Gastroesophageal sphincter (tissue), 4 donors: ENCODE measurements at regions not wholly inside any gene's neighbourhood (a gene's known extent, or its start where the extent isn't known, plus 50 kb on each side); places are given as distances from the start of the nearest gene placed in this dataset.

Experiments used
- ATAC-seq: fragments of 150-250 bp; one replicate; pipeline ENCODE4 v1.9.1; 2016; ENCODE audit warnings: mild to moderate bottlenecking, moderate library complexity
- H3K27ac ChIP-seq, 4 donors: fragments of 200-600 bp; sonication (generic) in 3 of 4; 1 replicate in 3 of 4; 2 replicates in 1 of 4; pipeline ENCODE4 v1.5.1; 2016 to 2019
- H3K27me3 ChIP-seq: fragments of 200-600 bp; sonication (generic); one replicate; pipeline ENCODE4 v1.5.1; 2019
- H3K36me3 ChIP-seq, 2 donors: fragments of 200-600 bp; sonication (generic); one replicate each; pipeline ENCODE4 v1.5.1; 2019; ENCODE audit warnings: control low read depth in 1 of 2
- H3K4me1 ChIP-seq, 3 donors: fragments of 200-600 bp; sonication (generic); 1 replicate in 2 of 3; 2 replicates in 1 of 3; pipeline ENCODE4 v1.5.1; 2016 to 2019; ENCODE audit warnings: control low read depth in 2 of 3
- H3K4me3 ChIP-seq, 2 donors: fragments of 200-600 bp; sonication (generic); one replicate each; pipeline ENCODE4 v1.5.1; 2019; ENCODE audit warnings: mild to moderate bottlenecking in 1 of 2, moderate library complexity in 1 of 2
- H3K9me3 ChIP-seq, 3 donors: fragments of 200-600 bp; sonication (generic); one replicate each; pipeline ENCODE4 v1.5.1; 2017 to 2019; ENCODE audit warnings: control low read depth in 2 of 3
- EP300 ChIP-seq: sonication (generic); formaldehyde crosslinking; IDR thresholded peaks from one replicate; pipeline ENCODE4 v1.6.1; 2017; ENCODE audit warnings: antibody characterized with exemption, mild to moderate bottlenecking
- POLR2A ChIP-seq, 2 donors: fragments of 450-650 bp; IDR thresholded peaks; one replicate each; pipeline ENCODE4 v1.6.1; 2017; ENCODE audit warnings: antibody characterized with exemption in 2 of 2, mild to moderate bottlenecking in 2 of 2, moderate library complexity in 1 of 2
- POLR2AphosphoS5 ChIP-seq: sonication (generic); formaldehyde crosslinking; IDR thresholded peaks from one replicate; pipeline ENCODE4 v1.6.1; 2017; ENCODE audit warnings: antibody characterized with exemption
- WGBS, 2 donors: methylation state at CpG; one replicate each; pipeline ENCODE4 v1.1.5; 2018; ENCODE audit warnings: low coverage in 1 of 2; 5-methylcytosine and 5-hydroxymethylcytosine counted together
- TF ChIP-seq, protein P1 (sequence below), 4 experiments: fragments of 200-600 bp in 2 of 4; fragments of 450-650 bp in 2 of 4; sonication (generic) in 1 of 4; IDR thresholded peaks; one replicate each; pipeline ENCODE4 v1.5.1; 2017 to 2019; ENCODE audit warnings: antibody characterized with exemption in 4 of 4, mild to moderate bottlenecking in 2 of 4, moderate library complexity in 2 of 4

DNA sequence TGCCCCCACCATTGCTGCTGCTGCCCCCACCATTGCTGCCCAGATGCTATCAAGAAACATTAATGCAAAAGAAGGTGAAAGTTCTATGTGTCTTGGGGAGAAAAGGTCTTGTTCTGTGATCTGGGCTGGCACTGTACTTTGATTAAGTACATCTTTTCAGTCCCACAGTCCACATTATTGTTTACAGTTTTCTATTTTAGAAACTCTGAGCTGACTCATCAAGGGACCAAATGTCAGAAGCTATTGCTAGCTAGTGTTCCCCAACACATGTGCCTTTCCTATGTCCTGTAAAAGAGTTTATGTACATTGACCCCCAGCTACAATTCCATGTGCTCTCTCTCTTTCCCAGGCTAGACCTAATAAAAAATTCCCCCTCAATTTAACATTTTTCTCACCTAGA lies 264.7 kb upstream of the NECTIN3 start:
- H3K27me3 ChIP-seq, result no peaks in the 10 kb centered on the region
- no peaks in the 10 kb centered on the region for H3K36me3 ChIP-seq
- H3K4me1 ChIP-seq, result no peaks in the 10 kb centered on the region
- H3K27ac ChIP-seq, result no peak overlapping the region
- H3K9me3 ChIP-seq, result no peaks in the 10 kb centered on the region
- H3K4me3 ChIP-seq, result no peak overlapping the region
- TF ChIP-seq POLR2AphosphoS5 (no peak), EP300 (no peak), POLR2A (IDR thresholded peaks at IDR 0.05) (no peak)
- TF ChIP-seq, protein P1, sequence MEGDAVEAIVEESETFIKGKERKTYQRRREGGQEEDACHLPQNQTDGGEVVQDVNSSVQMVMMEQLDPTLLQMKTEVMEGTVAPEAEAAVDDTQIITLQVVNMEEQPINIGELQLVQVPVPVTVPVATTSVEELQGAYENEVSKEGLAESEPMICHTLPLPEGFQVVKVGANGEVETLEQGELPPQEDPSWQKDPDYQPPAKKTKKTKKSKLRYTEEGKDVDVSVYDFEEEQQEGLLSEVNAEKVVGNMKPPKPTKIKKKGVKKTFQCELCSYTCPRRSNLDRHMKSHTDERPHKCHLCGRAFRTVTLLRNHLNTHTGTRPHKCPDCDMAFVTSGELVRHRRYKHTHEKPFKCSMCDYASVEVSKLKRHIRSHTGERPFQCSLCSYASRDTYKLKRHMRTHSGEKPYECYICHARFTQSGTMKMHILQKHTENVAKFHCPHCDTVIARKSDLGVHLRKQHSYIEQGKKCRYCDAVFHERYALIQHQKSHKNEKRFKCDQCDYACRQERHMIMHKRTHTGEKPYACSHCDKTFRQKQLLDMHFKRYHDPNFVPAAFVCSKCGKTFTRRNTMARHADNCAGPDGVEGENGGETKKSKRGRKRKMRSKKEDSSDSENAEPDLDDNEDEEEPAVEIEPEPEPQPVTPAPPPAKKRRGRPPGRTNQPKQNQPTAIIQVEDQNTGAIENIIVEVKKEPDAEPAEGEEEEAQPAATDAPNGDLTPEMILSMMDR (IDR thresholded peaks at IDR 0.05), result no peak
- no peak for ATAC-seq

DNA sequence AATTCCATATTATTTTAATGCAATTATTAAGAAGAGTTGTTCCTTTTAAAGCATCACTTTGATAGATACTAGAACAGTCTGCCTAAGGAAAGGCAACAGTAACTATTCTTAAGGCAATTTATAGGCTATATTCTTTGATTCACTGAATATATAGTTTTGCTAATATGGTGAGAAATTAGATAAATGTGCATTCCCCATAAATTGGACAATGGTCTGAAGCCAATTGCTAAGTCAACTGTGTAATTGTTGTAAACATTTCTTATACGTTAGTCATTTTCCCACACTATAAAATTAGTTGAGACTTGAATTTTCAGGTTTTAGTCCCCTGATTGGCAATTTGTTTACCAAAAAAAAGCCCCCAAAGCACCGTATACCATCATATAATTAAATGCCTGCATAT lies 263.0 kb upstream of the NECTIN3 start:
- Histone ChIP-seq H3K27me3 (no peaks in the 10 kb centered on the region), H3K27ac (no peak overlapping the region), H3K4me1 (no peaks in the 10 kb centered on the region), H3K9me3 (no peaks in the 10 kb centered on the region), H3K4me3 (no peak overlapping the region), H3K36me3 (no peaks in the 10 kb centered on the region)
- TF ChIP-seq EP300, result no peak
- TF ChIP-seq POLR2AphosphoS5, result no peak
- TF ChIP-seq, protein P1 (IDR thresholded peaks at IDR 0.05), result no peak
- no peak for TF ChIP-seq POLR2A (IDR thresholded peaks at IDR 0.05)
- 41% methylated on average over 2 of the region's 2 CpGs for WGBS, 2 donors
- no peak for ATAC-seq

DNA sequence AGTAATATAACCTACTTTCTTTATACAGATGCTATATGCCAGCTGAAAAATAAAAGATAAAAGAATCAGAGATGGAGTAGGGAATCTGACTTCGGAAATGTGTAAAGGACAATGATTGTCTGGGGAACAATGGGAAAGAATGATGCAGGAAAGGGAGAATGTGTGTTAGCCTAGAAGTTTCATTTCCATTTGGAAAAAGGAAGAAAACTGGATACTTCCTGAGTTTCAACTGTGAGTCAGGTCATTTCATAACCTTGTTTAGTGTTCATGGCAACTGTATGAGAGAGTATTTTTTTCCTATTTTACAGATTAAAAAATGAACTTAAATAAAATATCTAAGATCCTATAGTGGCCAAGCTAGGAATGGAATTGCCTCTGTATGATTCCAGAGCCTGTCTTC lies 261.3 kb upstream of the NECTIN3 start:
- Histone ChIP-seq H3K9me3 (no peaks in the 10 kb centered on the region), H3K27me3 (no peaks in the 10 kb centered on the region), H3K4me3 (no peak overlapping the region), H3K4me1 (no peaks in the 10 kb centered on the region), H3K27ac (no peak overlapping the region), H3K36me3 (no peaks in the 10 kb centered on the region)
- 0 to 18% methylated on average over 1 of the region's 1 CpG for WGBS, 2 donors
- ATAC-seq, result no peak
- TF ChIP-seq, protein P1 (IDR thresholded peaks at IDR 0.05), result no peak
- TF ChIP-seq POLR2AphosphoS5, result no peak
- TF ChIP-seq POLR2A (IDR thresholded peaks at IDR 0.05), result no peak
- no peak for TF ChIP-seq EP300

DNA sequence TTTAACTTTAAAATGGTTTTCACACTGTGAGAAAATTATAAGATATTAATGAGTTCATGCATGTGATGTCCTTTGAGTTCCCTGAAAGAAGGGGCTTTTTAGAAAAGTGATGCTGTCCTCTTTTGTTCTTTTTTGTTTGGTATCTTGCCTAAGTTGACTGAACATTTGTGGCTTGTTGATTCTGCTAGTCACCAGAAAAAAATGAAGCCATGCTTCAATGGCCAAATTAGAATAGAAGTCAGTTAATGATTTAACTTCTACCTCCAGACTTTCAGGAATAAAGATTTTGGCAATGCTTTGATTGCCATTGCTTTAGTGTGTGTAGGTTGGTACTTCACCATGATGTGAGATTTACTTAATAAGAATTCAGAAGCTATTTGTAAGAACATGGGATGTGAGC lies 260.6 kb upstream of the NECTIN3 start:
- Histone ChIP-seq H3K9me3 (no peaks in the 10 kb centered on the region), H3K36me3 (no peaks in the 10 kb centered on the region), H3K27me3 (no peaks in the 10 kb centered on the region), H3K4me1 (no peaks in the 10 kb centered on the region), H3K4me3 (no peak overlapping the region), H3K27ac (no peak overlapping the region)
- ATAC-seq, result no peak
- TF ChIP-seq POLR2AphosphoS5 (no peak), POLR2A (IDR thresholded peaks at IDR 0.05) (no peak), EP300 (no peak)
- TF ChIP-seq, protein P1 (IDR thresholded peaks at IDR 0.05), result no peak

DNA sequence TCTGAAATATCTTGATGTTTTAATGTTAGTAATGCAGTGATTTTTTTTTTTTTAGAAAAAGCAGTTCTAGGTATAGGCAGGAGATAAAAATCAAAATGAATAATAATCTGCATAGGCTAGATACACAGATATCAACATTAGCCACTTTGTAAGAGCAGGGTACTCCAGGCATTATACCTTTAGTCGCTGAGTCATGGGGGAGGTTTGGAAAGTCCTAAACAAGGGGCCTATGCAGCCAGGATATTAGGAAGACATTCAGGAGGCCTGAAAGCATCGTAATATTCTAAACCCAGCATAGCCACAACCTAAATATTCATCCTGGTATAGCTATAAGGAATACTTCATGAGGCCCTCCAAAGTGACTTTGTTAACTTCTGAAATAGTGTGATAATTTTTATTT lies 258.1 kb upstream of the NECTIN3 start:
- no peak for ATAC-seq
- 88 to 90% methylated on average over 2 of the region's 2 CpGs for WGBS, 2 donors

More for the DNA sequence above, 258.1 kb upstream of the NECTIN3 start:
- Histone ChIP-seq H3K27ac (no peak overlapping the region), H3K9me3 (no peaks in the 10 kb centered on the region), H3K4me3 (no peak overlapping the region), H3K27me3 (no peaks in the 10 kb centered on the region), H3K36me3 (no peaks in the 10 kb centered on the region), H3K4me1 (no peaks in the 10 kb centered on the region)
- TF ChIP-seq POLR2A (IDR thresholded peaks at IDR 0.05), result no peak
- TF ChIP-seq POLR2AphosphoS5, result no peak
- TF ChIP-seq, protein P1 (IDR thresholded peaks at IDR 0.05), result no peak
- no peak for TF ChIP-seq EP300
